Ishikawa (cell line): ENCODE measurements at regions not wholly inside any gene's neighbourhood (a gene's known extent, or its start where the extent isn't known, plus 50 kb on each side); places are given as distances from the start of the nearest gene placed in this dataset.

Experiments used
- CEBPB ChIP-seq: IDR thresholded peaks from 2 replicates; pipeline ENCODE4 v1.6.1; 2012
- CREB1 ChIP-seq: IDR thresholded peaks from 2 replicates; pipeline ENCODE4 v1.6.1; 2012; ENCODE audit warnings: low read depth
- EGR1 ChIP-seq: IDR thresholded peaks from 2 replicates; pipeline ENCODE4 v1.6.1; 2012
- EP300 ChIP-seq: IDR thresholded peaks from 2 replicates; pipeline ENCODE4 v1.6.1; 2012; ENCODE audit warnings: borderline replicate concordance
- FOXM1 ChIP-seq: IDR thresholded peaks from 2 replicates; pipeline ENCODE4 v1.6.1; 2012; ENCODE audit warnings: low read depth, borderline replicate concordance
- NFIC ChIP-seq: IDR thresholded peaks from 2 replicates; pipeline ENCODE4 v1.6.1; 2012
- RAD21 ChIP-seq: IDR thresholded peaks from 2 replicates; pipeline ENCODE4 v1.6.1; 2012; ENCODE audit warnings: low read depth
- REST ChIP-seq: IDR thresholded peaks from 2 replicates; pipeline ENCODE4 v1.6.1; 2012; ENCODE audit warnings: low read depth, mild to moderate bottlenecking
- TAF1 ChIP-seq: IDR thresholded peaks from 2 replicates; pipeline ENCODE4 v1.6.1; 2012; ENCODE audit warnings: low read depth, mild to moderate bottlenecking
- TCF12 ChIP-seq: IDR thresholded peaks from 2 replicates; pipeline ENCODE4 v1.6.1; 2012; ENCODE audit warnings: low read depth
- TEAD4 ChIP-seq: IDR thresholded peaks from 2 replicates; pipeline ENCODE4 v1.6.1; 2012
- USF1 ChIP-seq: IDR thresholded peaks from 2 replicates; pipeline ENCODE4 v1.6.1; 2012
- YY1 ChIP-seq: IDR thresholded peaks from 2 replicates; pipeline ENCODE4 v1.6.1; 2012; ENCODE audit warnings: low read depth
- ZBTB7A ChIP-seq: IDR thresholded peaks from 2 replicates; pipeline ENCODE4 v1.6.1; 2012; ENCODE audit warnings: low read depth
- TF ChIP-seq, protein P1 (sequence below): IDR thresholded peaks from 2 replicates; pipeline ENCODE4 v1.6.1; 2012

DNA sequence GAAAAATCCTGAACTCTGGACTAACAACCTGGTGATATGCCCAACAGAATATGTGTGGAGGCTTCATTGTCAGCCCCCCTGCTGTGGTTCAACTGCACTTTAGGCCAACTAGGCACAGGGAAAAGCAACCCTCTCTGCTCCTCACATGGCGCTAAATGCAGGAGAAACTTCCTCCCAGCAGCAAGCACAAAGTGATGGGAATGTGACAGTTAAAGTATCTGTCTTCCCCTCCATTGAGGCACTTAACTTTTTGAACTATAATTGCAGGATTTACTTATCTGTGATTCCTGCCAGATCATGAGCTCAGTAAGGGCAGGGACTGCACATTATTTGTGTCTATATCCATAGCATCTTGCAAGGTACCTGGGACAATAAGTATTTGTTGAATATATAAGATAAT is 981.2 kb upstream of the KLHL29 start:
- no peak for TF ChIP-seq ZBTB7A
- no peak for TF ChIP-seq EP300
- no peak for TF ChIP-seq NFIC

GRCh38 chr2:22406625-22407024 is 978.4 kb upstream of the KLHL29 start:
- no peak for TF ChIP-seq NFIC
- no peak for TF ChIP-seq REST
- TF ChIP-seq USF1: no peak

- TF ChIP-seq TEAD4: no peak
- no peak for TF ChIP-seq EGR1
- no peak for TF ChIP-seq FOXM1
- TF ChIP-seq YY1: no peak
- no peak for TF ChIP-seq CREB1
- TF ChIP-seq NFIC: no peak
- TF ChIP-seq USF1: no peak
- no peak for TF ChIP-seq CEBPB
- no peak for TF ChIP-seq RAD21
- no peak for TF ChIP-seq TAF1
- no peak for TF ChIP-seq REST
- TF ChIP-seq, protein P1, sequence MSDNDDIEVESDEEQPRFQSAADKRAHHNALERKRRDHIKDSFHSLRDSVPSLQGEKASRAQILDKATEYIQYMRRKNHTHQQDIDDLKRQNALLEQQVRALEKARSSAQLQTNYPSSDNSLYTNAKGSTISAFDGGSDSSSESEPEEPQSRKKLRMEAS: no peak
- no peak for TF ChIP-seq ZBTB7A
- no peak for TF ChIP-seq TCF12
- no peak for TF ChIP-seq EP300
These were observed 964.9 kb upstream of the KLHL29 start for GRCh38 chr2:22420076-22420475.

- TF ChIP-seq YY1 (no peak), RAD21 (no peak), REST (no peak), USF1 (no peak), CREB1 (no peak), FOXM1 (no peak), ZBTB7A (no peak), TAF1 (no peak), NFIC (no peak), TCF12 (no peak)
- TF ChIP-seq, protein P1: no peak
These were observed 942.9 kb upstream of the KLHL29 start for GRCh38 chr2:22442051-22442450.

- TF ChIP-seq USF1 (no peak), CREB1 (no peak), TCF12 (no peak), REST (no peak), TEAD4 (no peak)
- TF ChIP-seq, protein P1: no peak
These were observed 940.7 kb upstream of the KLHL29 start for GRCh38 chr2:22444281-22444680.
